K562 (cell line): ENCODE measurements at regions not wholly inside any gene's neighbourhood (a gene's known extent, or its start where the extent isn't known, plus 50 kb on each side); places are given as distances from the start of the nearest gene placed in this dataset.

Source experiments
- CTCF ChIP-seq, 3 experiments: IDR thresholded peaks in 2 of 3; conservative IDR thresholded peaks in 1 of 3; 2 replicates each; pipeline ENCODE4 v1.5.1; 2011 to 2012; ENCODE audit warnings: low read length in 3 of 3, mild to moderate bottlenecking in 3 of 3, control low read depth in 2 of 3, improper control_type of control experiment in 1 of 3, inconsistent platforms in 1 of 3, low read depth in 1 of 3, mixed read lengths in 1 of 3, moderate library complexity in 1 of 3; ENCODE audit not compliant: insufficient read depth in 2 of 3
- E2F1 ChIP-seq: sonication (generic); formaldehyde crosslinking; IDR thresholded peaks from 2 replicates; pipeline ENCODE4 v1.8.1; 2023; ENCODE audit warnings: mild to moderate bottlenecking, missing genetic modification reagents, moderate library complexity
- EHMT2 ChIP-seq: fragments of 450-650 bp; IDR thresholded peaks from 2 replicates; pipeline ENCODE4 v1.6.1; 2018; ENCODE audit warnings: antibody characterized with exemption
- ELK1 ChIP-seq: sonication (generic); formaldehyde crosslinking; IDR thresholded peaks from 2 replicates; pipeline ENCODE4 v1.8.1; 2022; ENCODE audit warnings: missing genetic modification reagents
- PCBP2 ChIP-seq: fragments of 200-400 bp; formaldehyde crosslinking; IDR thresholded peaks from 2 replicates; pipeline ENCODE4 v1.6.1; 2018; ENCODE audit warnings: low read length, low read depth, mild to moderate bottlenecking, moderate library complexity; ENCODE audit not compliant: poor library complexity, severe bottlenecking
- POU5F1 ChIP-seq: fragments of 150-350 bp; IDR thresholded peaks from 2 replicates; pipeline ENCODE4 v1.6.1; 2014; ENCODE audit warnings: borderline replicate concordance, low read length, low read depth, mild to moderate bottlenecking; ENCODE audit not compliant: partially characterized antibody
- RBBP5 ChIP-seq: fragments of 200-600 bp; sonication (generic); IDR thresholded peaks from 2 replicates; pipeline ENCODE4 v1.6.1; 2012; ENCODE audit warnings: borderline replicate concordance, mild to moderate bottlenecking, low read length, control low read depth, inconsistent platforms; ENCODE audit not compliant: insufficient read depth, poor library complexity, severe bottlenecking
- SMARCE1 ChIP-seq: fragments of 450-650 bp; IDR thresholded peaks from 2 replicates; pipeline ENCODE4 v1.7.1; 2016; ENCODE audit warnings: mild to moderate bottlenecking
- TAF1 ChIP-seq: IDR thresholded peaks from 2 replicates; pipeline ENCODE4 v1.6.1; 2011; ENCODE audit warnings: mild to moderate bottlenecking, low read length, moderate library complexity; ENCODE audit not compliant: insufficient read depth, control insufficient read depth, severe bottlenecking; ENCODE audit errors: extremely low read depth
- ZHX1 ChIP-seq: fragments of 150-350 bp; conservative IDR thresholded peaks from 2 replicates; pipeline ENCODE4 v1.6.1; 2014; ENCODE audit warnings: low read length
- ZNF212 ChIP-seq: fragments of 450-650 bp; formaldehyde crosslinking; IDR thresholded peaks from 2 replicates; pipeline ENCODE4 v1.4.0; 2020; ENCODE audit warnings: mild to moderate bottlenecking
- ZNF75A ChIP-seq: fragments of 450-650 bp; formaldehyde crosslinking; IDR thresholded peaks from 2 replicates; pipeline ENCODE4 v1.4.0; 2020; ENCODE audit warnings: mild to moderate bottlenecking

- TF ChIP-seq RBBP5 (no peak), TAF1 (no peak), SMARCE1 (no peak), EHMT2 (no peak), E2F1 (CRISPR knock-in tag) (no peak), ZNF75A (CRISPR knock-in tag) (no peak), ZHX1 (no peak), ZNF212 (CRISPR knock-in tag) (no peak), PCBP2 (no peak), CTCF (IDR thresholded peaks at IDR 0.05 in 2 of 3, conservative IDR thresholded peaks at IDR 0.05 in 1 of 3; ENCODE audit: insufficient read depth in 2 of 3, low read depth in 1 of 3, low read length in 3 of 3) (no peak), POU5F1 (no peak), ELK1 (CRISPR knock-in tag) (no peak)
Observed at GRCh38 chrX:146055733-146056132, 238.1 kb downstream of the SLITRK2 start.
